ENCODE measurements at regions not wholly inside any gene's neighbourhood (a gene's known extent, or its start where the extent isn't known, plus 50 kb on each side); places are given as distances from the start of the nearest gene placed in this dataset.

- no peak for TF ChIP-seq CTCF (IDR thresholded peaks at IDR 0.05; ENCODE audit: borderline replicate concordance, extremely low read depth, low read length, poor library complexity, severe bottlenecking)
- TF ChIP-seq EZH2 (IDR thresholded peaks at IDR 0.05; ENCODE audit: borderline replicate concordance, low read depth, low read length, severe bottlenecking): no peak
These were observed 79.5 kb upstream of the ZNF385D start for GRCh38 chr3:21830541-21830940.

Data from DND-41 (cell line).